ENCODE measurements at regions not wholly inside any gene's neighbourhood (a gene's known extent, or its start where the extent isn't known, plus 50 kb on each side); places are given as distances from the start of the nearest gene placed in this dataset.

DNA sequence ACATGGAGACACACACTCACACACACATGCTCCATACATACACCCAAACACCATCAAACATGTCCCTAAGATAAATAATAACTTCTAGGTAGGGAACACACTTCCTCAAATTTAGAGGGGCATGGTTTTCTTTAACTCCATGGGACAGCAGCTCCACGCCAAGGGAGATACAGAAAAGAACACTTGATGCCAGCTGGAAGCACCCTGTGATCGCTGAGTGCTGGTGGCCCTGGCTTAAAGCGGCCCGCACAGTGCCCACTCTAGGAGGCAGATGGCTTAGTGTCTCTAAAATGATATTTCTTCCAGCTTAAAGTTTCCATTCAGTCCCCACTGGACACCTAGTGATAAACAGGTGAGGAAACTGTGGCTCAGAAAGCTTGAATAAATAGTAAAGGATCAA is 232.9 kb downstream of the UACA start:
- Histone ChIP-seq H3K36me3 (replicated peaks in 1 of 2) (no peaks in the 10 kb centered on the region), H3K27me3 (no peaks in the 10 kb centered on the region), H3K27ac (no peak overlapping the region), H3K4me3 (no peak overlapping the region), H3K9me3 (replicated peaks in 1 of 3) (no peaks in the 10 kb centered on the region), H3K4me1 (replicated peaks in 1 of 2) (peaks cover 0 to 4% of the 10 kb centered on the region in 2 donors)
- DNase-seq, result peak in 2 of 7 donors; percentile 2 to 25
- intact Hi-C loops (cut with DNase I), result no loop called here
- TF ChIP-seq POLR2A (IDR thresholded peaks at IDR 0.05), result no peak
- TF ChIP-seq CTCF (IDR thresholded peaks at IDR 0.05), result no peak
- WGBS, 4 donors, result 80 to 100% (median 90%) methylated on average over 3 to 4 of the region's 4 CpGs

GRCh38 chr15:70530017-70530499 is 233.3 kb downstream of the UACA start:
- Histone ChIP-seq H3K9me3 (replicated peaks in 1 of 3) (no peaks in the 10 kb centered on the region), H3K27ac (no peak overlapping the region), H3K27me3 (no peaks in the 10 kb centered on the region), H3K4me3 (no peak overlapping the region), H3K36me3 (replicated peaks in 1 of 2) (no peaks in the 10 kb centered on the region), H3K4me1 (replicated peaks in 1 of 2) (peaks cover 0 to 4% of the 10 kb centered on the region in 2 donors)
- intact Hi-C loops (cut with DNase I), result no loop called here
- 76 to 91% (median 80%) methylated on average over 4 to 5 of the region's 5 CpGs for WGBS, 4 donors
- no peak for TF ChIP-seq POLR2A (IDR thresholded peaks at IDR 0.05)
- TF ChIP-seq CTCF (IDR thresholded peaks at IDR 0.05), result no peak
- DNase-seq, result peak in 2 of 7 donors; percentile 10 to 34

- no peak overlapping the region for H3K27ac ChIP-seq
- WGBS, 4 donors, result 74 to 87% (median 81%) methylated on average over 4 of the region's 4 CpGs
- no peak overlapping the region for H3K4me3 ChIP-seq
- no peaks in the 10 kb centered on the region for H3K36me3 ChIP-seq (replicated peaks in 1 of 2)
- TF ChIP-seq CTCF (IDR thresholded peaks at IDR 0.05), result no peak
- no peak for TF ChIP-seq POLR2A (IDR thresholded peaks at IDR 0.05)
- H3K27me3 ChIP-seq, result no peaks in the 10 kb centered on the region
- intact Hi-C loops (cut with DNase I), result no loop called here
- DNase-seq, result peak in 2 of 7 donors; percentile 5 to 41
- H3K9me3 ChIP-seq (replicated peaks in 1 of 3), result no peaks in the 10 kb centered on the region
- peaks cover 0 to 4% of the 10 kb centered on the region in 2 donors for H3K4me1 ChIP-seq (replicated peaks in 1 of 2)
Observed at GRCh38 chr15:70528816-70529215, 234.5 kb downstream of the UACA start.

GRCh38 chr15:70528270-70528706 is 235.1 kb downstream of the UACA start:
- no peaks in the 10 kb centered on the region for H3K36me3 ChIP-seq (replicated peaks in 1 of 2)
- TF ChIP-seq POLR2A (IDR thresholded peaks at IDR 0.05) (no peak), CTCF (IDR thresholded peaks at IDR 0.05) (no peak)
- H3K27ac ChIP-seq, result no peak overlapping the region
- intact Hi-C loops (cut with DNase I), result no loop called here
- peak in 2 of 7 donors; percentile 22 to 55 for DNase-seq
- peaks cover 0 to 4% of the 10 kb centered on the region in 2 donors for H3K4me1 ChIP-seq (replicated peaks in 1 of 2)
- WGBS, 4 donors, result 59 to 76% (median 67%) methylated on average over 6 of the region's 6 CpGs
- H3K9me3 ChIP-seq (replicated peaks in 1 of 3), result no peaks in the 10 kb centered on the region
- H3K27me3 ChIP-seq, result no peaks in the 10 kb centered on the region
- H3K4me3 ChIP-seq, result no peak overlapping the region
